Large intestine (tissue), 3 donors: ENCODE measurements at regions not wholly inside any gene's neighbourhood (a gene's known extent, or its start where the extent isn't known, plus 50 kb on each side); places are given as distances from the start of the nearest gene placed in this dataset.
A peak's percentile ranks its signal among the peaks of the same experiment; 100 is the strongest.

Experiments used
- DNase-seq, 2 donors: peaks; one replicate each; pipeline versions ENCODE4 v3.0.0 to v3.0.0-alpha.2; 2013
- H3K27ac ChIP-seq: one replicate; pipeline ENCODE4 v1.5.1; 2013; ENCODE audit warnings: low read length
- H3K27me3 ChIP-seq: 2 replicates; pipeline ENCODE4 v1.6.1; 2013; ENCODE audit warnings: low read length; ENCODE audit not compliant: control insufficient read depth, insufficient read depth
- H3K36me3 ChIP-seq: 2 replicates; pipeline ENCODE4 v1.6.1; 2013; ENCODE audit warnings: low read length; ENCODE audit not compliant: control insufficient read depth, insufficient read depth
- H3K4me1 ChIP-seq: one replicate; pipeline ENCODE4 v1.6.1; 2013; ENCODE audit warnings: low read length; ENCODE audit not compliant: control insufficient read depth, insufficient read depth
- H3K4me3 ChIP-seq: one replicate; pipeline ENCODE4 v1.5.1; 2013; ENCODE audit warnings: low read length
- H3K9me3 ChIP-seq: one replicate; pipeline ENCODE4 v1.6.1; 2013; ENCODE audit warnings: mild to moderate bottlenecking, low read depth, low read length, moderate library complexity; ENCODE audit not compliant: control insufficient read depth
- WGBS: methylation state at CpG from one replicate; pipeline ENCODE4 v1.1.5; 2013; ENCODE audit warnings: low lambda C conversion rate; ENCODE audit not compliant: insufficient coverage; 5-methylcytosine and 5-hydroxymethylcytosine counted together

DNA sequence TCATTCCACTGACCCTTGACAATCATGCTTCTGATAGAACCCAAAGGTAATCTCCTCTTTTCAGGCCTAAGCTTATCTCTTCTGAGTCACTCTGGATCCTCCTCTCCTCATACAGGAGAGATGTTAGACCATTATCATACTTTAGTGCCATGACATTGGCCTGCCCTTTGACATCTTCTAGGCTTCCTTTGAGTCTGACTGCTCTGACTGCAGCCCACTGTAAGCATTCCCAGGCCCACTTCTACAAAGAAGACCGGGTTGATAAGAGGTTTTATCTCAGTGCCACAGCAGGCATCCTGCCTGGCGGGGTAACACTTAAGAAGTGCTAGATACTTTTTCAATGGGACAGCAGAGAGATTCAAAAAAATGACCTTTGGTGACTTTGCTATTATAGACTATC is 438.0 kb downstream of the KCNA4 start:
- no peaks in the 10 kb centered on the region for H3K36me3 ChIP-seq
- no peaks in the 10 kb centered on the region for H3K4me1 ChIP-seq
- no CpG with 5 or more reads among the region's 2 CpGs for WGBS
- H3K9me3 ChIP-seq: no peaks in the 10 kb centered on the region
- no peaks in the 10 kb centered on the region for H3K27me3 ChIP-seq
- no peak overlapping the region for H3K4me3 ChIP-seq
- DNase-seq: no peak
- H3K27ac ChIP-seq: no peak overlapping the region

- no peak for DNase-seq
Observed at GRCh38 chr11:29564486-29564885, 452.3 kb downstream of the KCNA4 start.

DNA sequence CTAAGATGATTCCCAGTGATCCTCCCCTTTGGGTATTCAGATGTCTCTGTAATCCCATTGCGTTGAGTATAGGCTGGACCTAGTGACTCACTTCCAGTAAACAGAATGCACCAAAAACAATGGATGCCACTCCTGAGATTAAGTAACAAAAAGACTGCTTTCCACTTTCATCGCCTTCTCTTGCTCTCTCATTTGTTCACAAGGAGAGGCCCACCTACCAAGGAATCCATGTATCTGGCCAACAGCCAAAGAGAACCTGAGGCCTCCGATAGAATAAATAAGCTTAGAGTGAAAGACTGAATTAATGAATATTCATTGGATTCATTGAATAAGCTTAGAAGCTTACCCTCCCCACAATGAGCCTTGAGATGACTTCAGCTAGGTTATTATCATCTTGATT is 454.6 kb downstream of the KCNA4 start:
- Histone ChIP-seq H3K4me1 (no peaks in the 10 kb centered on the region), H3K27me3 (no peaks in the 10 kb centered on the region), H3K9me3 (no peaks in the 10 kb centered on the region), H3K4me3 (no peak overlapping the region), H3K27ac (no peak overlapping the region), H3K36me3 (no peaks in the 10 kb centered on the region)
- WGBS: no CpG with 5 or more reads among the region's 3 CpGs
- DNase-seq: no peak

More at GRCh38 chr11:29564486-29564885, 452.3 kb downstream of the KCNA4 start:
- no peak overlapping the region for H3K4me3 ChIP-seq
- H3K4me1 ChIP-seq: no peaks in the 10 kb centered on the region
- H3K9me3 ChIP-seq: no peaks in the 10 kb centered on the region
- no peaks in the 10 kb centered on the region for H3K27me3 ChIP-seq
- no peaks in the 10 kb centered on the region for H3K36me3 ChIP-seq
- H3K27ac ChIP-seq: no peak overlapping the region

- Histone ChIP-seq H3K27ac (no peak overlapping the region), H3K27me3 (no peaks in the 10 kb centered on the region), H3K9me3 (no peaks in the 10 kb centered on the region), H3K4me3 (no peak overlapping the region), H3K4me1 (no peaks in the 10 kb centered on the region), H3K36me3 (no peaks in the 10 kb centered on the region)
- no peak for DNase-seq
- no CpG with 5 or more reads among the region's 1 CpG for WGBS
Observed at GRCh38 chr11:29553990-29554389, 462.8 kb downstream of the KCNA4 start.

GRCh38 chr11:29538339-29539036 is 478.3 kb downstream of the KCNA4 start:
- H3K27me3 ChIP-seq: no peaks in the 10 kb centered on the region
- DNase-seq: no peak
- no peak overlapping the region for H3K4me3 ChIP-seq
- no peaks in the 10 kb centered on the region for H3K36me3 ChIP-seq
- no peak overlapping the region for H3K27ac ChIP-seq
- H3K4me1 ChIP-seq: no peaks in the 10 kb centered on the region
- H3K9me3 ChIP-seq: no peaks in the 10 kb centered on the region

GRCh38 chr11:29534836-29535235 is 482.0 kb downstream of the KCNA4 start:
- Histone ChIP-seq H3K27ac (no peak overlapping the region), H3K4me3 (no peak overlapping the region), H3K4me1 (no peaks in the 10 kb centered on the region), H3K9me3 (no peaks in the 10 kb centered on the region), H3K27me3 (no peaks in the 10 kb centered on the region), H3K36me3 (no peaks in the 10 kb centered on the region)
- no peak for DNase-seq

GRCh38 chr11:29530961-29531360 is 485.9 kb downstream of the KCNA4 start:
- Histone ChIP-seq H3K27ac (no peak overlapping the region), H3K4me1 (no peaks in the 10 kb centered on the region), H3K9me3 (peaks cover 2% of the 10 kb centered on the region), H3K4me3 (no peak overlapping the region), H3K36me3 (no peaks in the 10 kb centered on the region), H3K27me3 (no peaks in the 10 kb centered on the region)
- no peak for DNase-seq
- no CpG with 5 or more reads among the region's 2 CpGs for WGBS

- Histone ChIP-seq H3K4me3 (no peak overlapping the region), H3K27me3 (no peaks in the 10 kb centered on the region), H3K27ac (peak overlapping the region; percentile 60), H3K4me1 (no peaks in the 10 kb centered on the region), H3K36me3 (no peaks in the 10 kb centered on the region), H3K9me3 (peaks cover 2% of the 10 kb centered on the region)
- WGBS: 71% methylated on average over 1 of the region's 3 CpGs
- DNase-seq: peak; percentile 42 to 43
Observed at GRCh38 chr11:29527391-29527936, 489.4 kb downstream of the KCNA4 start.

GRCh38 chr11:29518389-29519174 is 498.2 kb downstream of the KCNA4 start:
- no peaks in the 10 kb centered on the region for H3K27me3 ChIP-seq
- WGBS: no CpG with 5 or more reads among the region's 5 CpGs
- no peak overlapping the region for H3K27ac ChIP-seq
- H3K4me3 ChIP-seq: no peak overlapping the region
- DNase-seq: no peak
- no peaks in the 10 kb centered on the region for H3K4me1 ChIP-seq
- H3K9me3 ChIP-seq: peaks cover 4% of the 10 kb centered on the region
- H3K36me3 ChIP-seq: no peaks in the 10 kb centered on the region

- Histone ChIP-seq H3K27me3 (no peaks in the 10 kb centered on the region), H3K9me3 (no peaks in the 10 kb centered on the region), H3K4me1 (no peaks in the 10 kb centered on the region), H3K36me3 (no peaks in the 10 kb centered on the region), H3K4me3 (no peak overlapping the region), H3K27ac (no peak overlapping the region)
- DNase-seq: no peak
Observed at GRCh38 chr11:29511394-29511793, 505.4 kb downstream of the KCNA4 start.

DNA sequence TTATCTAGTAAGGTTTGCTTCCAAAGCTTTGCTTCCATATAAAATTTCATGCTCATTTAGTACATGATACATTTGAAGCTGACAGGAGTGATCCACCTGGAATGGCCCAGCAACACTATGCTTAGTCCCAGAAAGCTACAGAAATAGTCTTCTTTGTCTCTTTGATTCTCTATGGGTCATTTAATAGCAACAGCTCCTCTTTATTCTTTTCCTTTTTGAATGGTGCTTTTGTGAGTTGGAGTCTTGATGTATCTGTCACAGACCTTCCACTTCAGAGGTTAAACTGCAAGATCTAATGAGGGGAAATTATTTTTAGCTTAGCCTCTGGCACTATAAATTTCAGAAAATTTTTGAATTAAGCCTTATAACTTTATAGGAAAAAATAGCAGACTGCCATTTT is 509.5 kb downstream of the KCNA4 start:
- no peaks in the 10 kb centered on the region for H3K4me1 ChIP-seq
- H3K4me3 ChIP-seq: no peak overlapping the region
- H3K27me3 ChIP-seq: no peaks in the 10 kb centered on the region
- DNase-seq: no peak
- H3K36me3 ChIP-seq: no peaks in the 10 kb centered on the region
- no peak overlapping the region for H3K27ac ChIP-seq
- no peaks in the 10 kb centered on the region for H3K9me3 ChIP-seq
